ENCODE measurements at regions not wholly inside any gene's neighbourhood (a gene's known extent, or its start where the extent isn't known, plus 50 kb on each side); places are given as distances from the start of the nearest gene placed in this dataset.

- no peak for ATAC-seq
- no peaks in the 10 kb centered on the region for H3K27me3 ChIP-seq
- no peak overlapping the region for H3K27ac ChIP-seq
- TF ChIP-seq EP300 (IDR thresholded peaks at IDR 0.05) (no peak), POLR2A (IDR thresholded peaks at IDR 0.05) (no peak), POLR2AphosphoS5 (IDR thresholded peaks at IDR 0.05) (no peak), CTCF (IDR thresholded peaks at IDR 0.05) (peak in 2 of 4 experiments; percentile 30 to 38)
- H3K4me3 ChIP-seq: no peak overlapping the region
- no peaks in the 10 kb centered on the region for H3K9me3 ChIP-seq
- H3K4me1 ChIP-seq: no peaks in the 10 kb centered on the region
- H3K36me3 ChIP-seq: no peaks in the 10 kb centered on the region
- WGBS, 2 donors (ENCODE audit: low coverage in 1 of 2): 55 to 64% methylated on average over 2 to 3 of the region's 3 CpGs
These were observed 204.6 kb downstream of the PDGFRA start for GRCh38 chr4:54433686-54434085.

- WGBS, 2 donors (ENCODE audit: low coverage in 1 of 2): 17 to 20% methylated on average over 3 of the region's 6 CpGs
- Histone ChIP-seq H3K4me1 (peaks cover 0 to 11% (median 0%) of the 10 kb centered on the region in 3 donors), H3K36me3 (no peaks in the 10 kb centered on the region), H3K27me3 (no peaks in the 10 kb centered on the region), H3K27ac (peak overlapping the region in 3 of 4 donors; percentile 25 to 50 (median 29)), H3K4me3 (peak overlapping the region in 1 of 2 donors; percentile 13), H3K9me3 (no peaks in the 10 kb centered on the region)
- TF ChIP-seq CTCF (IDR thresholded peaks at IDR 0.05): no peak
- no peak for TF ChIP-seq EP300 (IDR thresholded peaks at IDR 0.05)
- no peak for TF ChIP-seq POLR2AphosphoS5 (IDR thresholded peaks at IDR 0.05)
- no peak for TF ChIP-seq POLR2A (IDR thresholded peaks at IDR 0.05)
- peak; percentile 87 for ATAC-seq
These were observed 210.7 kb downstream of the PDGFRA start for GRCh38 chr4:54439831-54440243.

- H3K9me3 ChIP-seq: no peaks in the 10 kb centered on the region
- no peak for ATAC-seq
- no peaks in the 10 kb centered on the region for H3K27me3 ChIP-seq
- H3K36me3 ChIP-seq: no peaks in the 10 kb centered on the region
- peak overlapping the region in 3 of 4 donors; percentile 40 to 50 (median 48) for H3K27ac ChIP-seq
- H3K4me3 ChIP-seq: peak overlapping the region in 1 of 2 donors; percentile 13
- 12 to 13% methylated on average over 7 of the region's 7 CpGs for WGBS, 2 donors (ENCODE audit: low coverage in 1 of 2)
- no peak for TF ChIP-seq EP300 (IDR thresholded peaks at IDR 0.05)
- peak; percentile 55 to 71 (median 64) for TF ChIP-seq CTCF (IDR thresholded peaks at IDR 0.05)
- TF ChIP-seq POLR2A (IDR thresholded peaks at IDR 0.05): no peak
- H3K4me1 ChIP-seq: peaks cover 0 to 11% (median 0%) of the 10 kb centered on the region in 3 donors
These were observed 211.5 kb downstream of the PDGFRA start for GRCh38 chr4:54440394-54441136.

- TF ChIP-seq POLR2A (IDR thresholded peaks at IDR 0.05) (no peak), POLR2AphosphoS5 (IDR thresholded peaks at IDR 0.05) (no peak), EP300 (IDR thresholded peaks at IDR 0.05) (no peak), CTCF (IDR thresholded peaks at IDR 0.05) (no peak)
These were observed 211.9 kb upstream of the KIT start for GRCh38 chr4:54445866-54446265.

GRCh38 chr4:54446581-54446980 is 211.2 kb upstream of the KIT start:
- WGBS, 2 donors (ENCODE audit: low coverage in 1 of 2): 9 to 14% methylated on average over 1 of the region's 1 CpG
- Histone ChIP-seq H3K27me3 (no peaks in the 10 kb centered on the region), H3K27ac (no peak overlapping the region), H3K4me1 (no peaks in the 10 kb centered on the region), H3K36me3 (no peaks in the 10 kb centered on the region), H3K4me3 (no peak overlapping the region), H3K9me3 (peaks cover 0 to 9% (median 0%) of the 10 kb centered on the region in 3 donors)
- TF ChIP-seq POLR2AphosphoS5 (IDR thresholded peaks at IDR 0.05) (no peak), EP300 (IDR thresholded peaks at IDR 0.05) (no peak), CTCF (IDR thresholded peaks at IDR 0.05) (no peak), POLR2A (IDR thresholded peaks at IDR 0.05) (no peak)
- no peak for ATAC-seq

More at GRCh38 chr4:54445866-54446265, 211.9 kb upstream of the KIT start:
- no peaks in the 10 kb centered on the region for H3K27me3 ChIP-seq
- no peak for ATAC-seq
- H3K9me3 ChIP-seq: peaks cover 0 to 9% (median 0%) of the 10 kb centered on the region in 3 donors
- H3K27ac ChIP-seq: no peak overlapping the region
- H3K4me1 ChIP-seq: peaks cover 0 to 7% (median 0%) of the 10 kb centered on the region in 3 donors
- no peak overlapping the region for H3K4me3 ChIP-seq
- H3K36me3 ChIP-seq: no peaks in the 10 kb centered on the region
